HepG2 (cell line): ENCODE measurements at regions not wholly inside any gene's neighbourhood (a gene's known extent, or its start where the extent isn't known, plus 50 kb on each side); places are given as distances from the start of the nearest gene placed in this dataset.

ENCODE experiments used
- ATAC-seq: fragments of 200-7000 bp; cut with Tn5 transposase; 3 replicates; pipeline ENCODE4 v1.9.1; 2020; ENCODE audit warnings: mild to moderate bottlenecking, moderate library complexity
- BruUV-seq: library from RNA; stranded (reverse); fragments of 400-500 nt; replicated peaks from 2 replicates; lab custom pipeline; 2021; lab: Mats Ljungman, UMichigan
- CTCF ChIA-PET: fragments of 300-600 bp; formaldehyde crosslinking; extraction: SDS; loops from one replicate; lab custom pipeline; 2021; ENCODE audit warnings: low total read pairs, inconsistent platforms, low intra/inter-chr PET ratio; lab: Yijun Ruan, JAX
- POLR2A ChIA-PET: fragments of 350-600 bp; sonication (Branson Sonifier 250); formaldehyde crosslinking; loops from one replicate; lab custom pipeline; 2020; ENCODE audit warnings: antibody characterized with exemption, inconsistent platforms; lab: Yijun Ruan, JAX
- DNase-seq: peaks from one replicate; pipeline ENCODE4 v3.0.0-alpha.2; 2015; ENCODE audit warnings: low spot score
- FAIRE-seq: peaks from 3 replicates; lab custom pipeline; 2011; peaks lifted over from hg19 to GRCh38; lab: Jason Lieb, UNC
- H2AFZ ChIP-seq: one replicate; pipeline ENCODE4 v1.6.1; 2011; ENCODE audit warnings: low read length, inconsistent platforms
- H3K27ac ChIP-seq: fragments of 300-600 bp; 3 replicates; pipeline ENCODE4 v1.8.0; 2011; ENCODE audit warnings: mixed run types, mild to moderate bottlenecking, mixed read lengths, low read length, inconsistent platforms; ENCODE audit not compliant: insufficient read depth; ENCODE audit errors: extremely low read length
- H3K27me3 ChIP-seq, 2 experiments: fragments of 200-600 bp in 1 of 2; 2 replicates in 1 of 2; 3 replicates in 1 of 2; pipeline versions ENCODE4 v1.6.0 to v1.8.0; 2011; ENCODE audit warnings: low read length in 2 of 2, mild to moderate bottlenecking in 2 of 2, moderate library complexity in 2 of 2, inconsistent platforms in 1 of 2; ENCODE audit not compliant: insufficient read depth in 2 of 2, control insufficient read depth in 1 of 2
- H3K36me3 ChIP-seq, 2 experiments: fragments of 200-600 bp in 1 of 2; replicated peaks in 1 of 2; 2 replicates in 1 of 2; 3 replicates in 1 of 2; pipeline versions ENCODE4 v1.5.1 to v1.8.0; 2011; ENCODE audit warnings: low read length in 2 of 2, inconsistent platforms in 1 of 2; ENCODE audit not compliant: insufficient read depth in 2 of 2, control insufficient read depth in 1 of 2
- H3K4me1 ChIP-seq: 2 replicates; pipeline ENCODE4 v1.5.1; 2012; ENCODE audit warnings: low read length, inconsistent platforms; ENCODE audit not compliant: insufficient read depth
- H3K4me2 ChIP-seq: 2 replicates; pipeline ENCODE4 v1.6.0; 2011; ENCODE audit warnings: low read depth, low read length, inconsistent platforms
- H3K4me3 ChIP-seq, 3 experiments: fragments of 200-600 bp in 1 of 3; sonication (generic), shearing (Covaris generic) in 1 of 3; replicated peaks in 1 of 3; 2 replicates each; pipeline ENCODE4 v1.5.1; 2011 to 2016; ENCODE audit warnings: low read length in 3 of 3, inconsistent platforms in 2 of 3, low read depth in 2 of 3, mild to moderate bottlenecking in 2 of 3, control low read depth in 1 of 3, mixed read lengths in 1 of 3; ENCODE audit not compliant: insufficient read depth in 1 of 3
- H3K79me2 ChIP-seq: one replicate; pipeline ENCODE4 v1.6.1; 2011; ENCODE audit warnings: low read length, inconsistent platforms; ENCODE audit not compliant: insufficient read depth
- H3K9ac ChIP-seq: 2 replicates; pipeline ENCODE4 v1.6.0; 2011; ENCODE audit warnings: mild to moderate bottlenecking, low read depth, low read length, inconsistent platforms; ENCODE audit not compliant: insufficient read depth
- H3K9me3 ChIP-seq: 2 replicates; pipeline ENCODE4 v1.5.1; 2012; ENCODE audit warnings: mild to moderate bottlenecking, low read length
- H4K20me1 ChIP-seq: 2 replicates; pipeline ENCODE4 v1.6.0; 2011; ENCODE audit warnings: inconsistent platforms, mild to moderate bottlenecking, low read length, moderate library complexity; ENCODE audit not compliant: insufficient read depth
- MAFK ChIP-seq, 2 experiments: IDR thresholded peaks in 1 of 2; conservative IDR thresholded peaks in 1 of 2; 2 replicates each; pipeline ENCODE4 v1.6.1; 2011; ENCODE audit warnings: improper control_type of control experiment in 2 of 2, low read length in 2 of 2
- RELA ChIP-seq: sonication (generic); formaldehyde crosslinking; IDR thresholded peaks from 2 replicates; pipeline ENCODE4 v1.4.0; 2020; ENCODE audit warnings: missing genetic modification reagents
- SMYD3 ChIP-seq: sonication (generic); formaldehyde crosslinking; IDR thresholded peaks from 2 replicates; pipeline ENCODE4 v1.8.1; 2023; ENCODE audit warnings: mild to moderate bottlenecking, missing genetic modification reagents
- ZNF530 ChIP-seq: sonication (generic); formaldehyde crosslinking; IDR thresholded peaks from 2 replicates; pipeline ENCODE4 v1.5.0; 2020; ENCODE audit warnings: low read depth, mild to moderate bottlenecking, missing genetic modification reagents
- WGBS: methylation state at CpG from one replicate; pipeline ENCODE4 v1.1.6; 2017; ENCODE audit warnings: low lambda C conversion rate; 5-methylcytosine and 5-hydroxymethylcytosine counted together
- in situ Hi-C: cut with HindIII; loops from 2 replicates; pipeline ENCODE4 v1.10.0; 2017; ENCODE audit warnings: low pct_unique_long_range_greater_than_20kb; ENCODE audit not compliant: extremely low pct_ligation_motif_present
- intact Hi-C: fragments of 100-400 bp; cut with micrococcal nuclease; formaldehyde crosslinking; loops from one replicate; pipeline ENCODE4 v1.10.0; 2022; ENCODE audit not compliant: unreplicated experiment
- TF ChIP-seq, protein P1 (sequence below): IDR thresholded peaks from 2 replicates; pipeline ENCODE4 v1.4.0; 2020; ENCODE audit warnings: mild to moderate bottlenecking, missing genetic modification reagents

DNA sequence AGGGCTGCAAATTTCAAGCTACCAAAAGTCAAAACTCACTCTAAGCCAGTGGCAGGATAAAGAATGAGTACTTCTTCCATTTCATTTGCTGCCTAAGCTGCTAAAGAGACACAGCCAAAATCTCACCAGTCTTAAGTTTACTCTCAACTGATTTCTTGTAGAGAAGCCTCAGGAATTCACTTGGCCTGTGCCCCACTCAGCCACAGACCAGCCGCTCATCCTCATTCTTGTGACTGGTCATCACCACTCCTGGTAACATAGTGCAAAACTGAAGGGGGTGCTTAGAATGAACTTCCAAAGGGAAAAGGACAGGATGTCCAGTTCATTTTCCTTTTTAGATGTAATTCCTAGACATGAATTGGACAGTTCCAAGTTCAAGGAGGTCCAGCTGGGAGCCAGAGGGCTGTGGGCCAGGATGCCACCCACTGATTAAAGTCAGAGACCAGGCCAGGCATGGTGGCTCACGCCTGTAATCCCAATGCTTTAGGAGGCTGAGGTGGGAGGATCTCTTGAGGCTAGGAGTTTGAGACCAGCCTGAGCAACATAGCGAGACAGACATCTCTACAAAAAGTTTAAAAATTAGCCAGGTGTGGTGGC lies 72.7 kb upstream of the RANBP3L start:
- no peaks in the 10 kb centered on the region for H4K20me1 ChIP-seq
- no peaks in the 10 kb centered on the region for H3K9me3 ChIP-seq
- peaks cover 0 to 3% of the 10 kb centered on the region in 2 experiments; a peak in 2 of 5 replicates for H3K27me3 ChIP-seq
- no peak overlapping the region for H3K27ac ChIP-seq
- intact Hi-C loops, result no loop called here
- H3K4me3 ChIP-seq, result no peak overlapping the region
- ChIA-PET POLR2A (no interaction called here), CTCF (no interaction called here)
- in situ Hi-C loops, result no loop called here
- 34% methylated on average over 3 of the region's 3 CpGs for WGBS
- no peak for ATAC-seq
- H2AFZ ChIP-seq, result no peak overlapping the region
- no peaks in the 10 kb centered on the region for H3K79me2 ChIP-seq
- no TSS peak for BruUV-seq
- FAIRE-seq, result no peak
- no peak overlapping the region for H3K9ac ChIP-seq
- H3K4me2 ChIP-seq, result no peak overlapping the region
- TF ChIP-seq ZNF530 (CRISPR knock-in tag), result no peak
- TF ChIP-seq RELA, result no peak
- TF ChIP-seq SMYD3, result no peak
- TF ChIP-seq, protein P1, sequence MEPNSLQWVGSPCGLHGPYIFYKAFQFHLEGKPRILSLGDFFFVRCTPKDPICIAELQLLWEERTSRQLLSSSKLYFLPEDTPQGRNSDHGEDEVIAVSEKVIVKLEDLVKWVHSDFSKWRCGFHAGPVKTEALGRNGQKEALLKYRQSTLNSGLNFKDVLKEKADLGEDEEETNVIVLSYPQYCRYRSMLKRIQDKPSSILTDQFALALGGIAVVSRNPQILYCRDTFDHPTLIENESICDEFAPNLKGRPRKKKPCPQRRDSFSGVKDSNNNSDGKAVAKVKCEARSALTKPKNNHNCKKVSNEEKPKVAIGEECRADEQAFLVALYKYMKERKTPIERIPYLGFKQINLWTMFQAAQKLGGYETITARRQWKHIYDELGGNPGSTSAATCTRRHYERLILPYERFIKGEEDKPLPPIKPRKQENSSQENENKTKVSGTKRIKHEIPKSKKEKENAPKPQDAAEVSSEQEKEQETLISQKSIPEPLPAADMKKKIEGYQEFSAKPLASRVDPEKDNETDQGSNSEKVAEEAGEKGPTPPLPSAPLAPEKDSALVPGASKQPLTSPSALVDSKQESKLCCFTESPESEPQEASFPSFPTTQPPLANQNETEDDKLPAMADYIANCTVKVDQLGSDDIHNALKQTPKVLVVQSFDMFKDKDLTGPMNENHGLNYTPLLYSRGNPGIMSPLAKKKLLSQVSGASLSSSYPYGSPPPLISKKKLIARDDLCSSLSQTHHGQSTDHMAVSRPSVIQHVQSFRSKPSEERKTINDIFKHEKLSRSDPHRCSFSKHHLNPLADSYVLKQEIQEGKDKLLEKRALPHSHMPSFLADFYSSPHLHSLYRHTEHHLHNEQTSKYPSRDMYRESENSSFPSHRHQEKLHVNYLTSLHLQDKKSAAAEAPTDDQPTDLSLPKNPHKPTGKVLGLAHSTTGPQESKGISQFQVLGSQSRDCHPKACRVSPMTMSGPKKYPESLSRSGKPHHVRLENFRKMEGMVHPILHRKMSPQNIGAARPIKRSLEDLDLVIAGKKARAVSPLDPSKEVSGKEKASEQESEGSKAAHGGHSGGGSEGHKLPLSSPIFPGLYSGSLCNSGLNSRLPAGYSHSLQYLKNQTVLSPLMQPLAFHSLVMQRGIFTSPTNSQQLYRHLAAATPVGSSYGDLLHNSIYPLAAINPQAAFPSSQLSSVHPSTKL, result no peak
- TF ChIP-seq MAFK (conservative IDR thresholded peaks at IDR 0.05 in 1 of 2, IDR thresholded peaks at IDR 0.05 in 1 of 2; ENCODE audit: low read length in 2 of 2), result no peak
- peaks cover 24% of the 10 kb centered on the region for H3K4me1 ChIP-seq
- no peak for DNase-seq
- no peaks in the 10 kb centered on the region for H3K36me3 ChIP-seq
